ENCODE measurements at regions not wholly inside any gene's neighbourhood (a gene's known extent, or its start where the extent isn't known, plus 50 kb on each side); places are given as distances from the start of the nearest gene placed in this dataset.

DNA sequence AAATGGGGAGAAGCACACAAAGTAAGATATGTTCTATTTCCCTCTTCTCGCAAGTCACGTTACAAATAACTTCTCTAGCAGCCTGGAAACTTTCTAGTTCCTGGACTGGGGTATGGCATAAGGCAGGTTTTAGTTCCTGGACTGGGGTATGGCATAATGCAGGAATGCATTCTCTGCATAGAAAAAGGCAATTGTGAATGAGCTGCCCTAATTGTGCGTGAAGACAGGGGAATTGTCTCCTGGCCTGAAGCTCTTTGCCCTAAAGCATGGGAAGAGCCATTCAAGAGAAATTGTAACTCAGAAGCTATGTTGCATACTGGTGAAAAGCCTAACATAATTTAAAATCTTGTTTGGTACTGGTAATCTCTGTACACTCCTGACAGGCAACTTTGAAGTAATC is 54.3 kb upstream of the CBLB start:
- ATAC-seq (ENCODE audit: low read depth) (no peak), DNase-seq (ENCODE audit: low spot score) (no peak)
- H3K27ac ChIP-seq (ENCODE audit: poor library complexity, severe bottlenecking), result no peak overlapping the region
- H3K27me3 ChIP-seq (ENCODE audit: insufficient read depth, poor library complexity, severe bottlenecking), result no peaks in the 10 kb centered on the region
- H3K4me3 ChIP-seq (ENCODE audit: severe bottlenecking), result no peak overlapping the region
- no peaks in the 10 kb centered on the region for H3K4me1 ChIP-seq (ENCODE audit: insufficient read depth, poor library complexity, severe bottlenecking)
- TF ChIP-seq CTCF (IDR thresholded peaks at IDR 0.05; ENCODE audit: poor library complexity, severe bottlenecking), result no peak
- H3K36me3 ChIP-seq (ENCODE audit: low read depth), result no peaks in the 10 kb centered on the region
- no peaks in the 10 kb centered on the region for H3K9me3 ChIP-seq (ENCODE audit: severe bottlenecking)

GRCh38 chr3:105927741-105928140 is 58.9 kb upstream of the CBLB start:
- H3K9me3 ChIP-seq (ENCODE audit: severe bottlenecking), result no peaks in the 10 kb centered on the region
- H3K36me3 ChIP-seq (ENCODE audit: low read depth), result no peaks in the 10 kb centered on the region
- no peak overlapping the region for H3K27ac ChIP-seq (ENCODE audit: poor library complexity, severe bottlenecking)
- no peak overlapping the region for H3K4me3 ChIP-seq (ENCODE audit: severe bottlenecking)
- ATAC-seq (ENCODE audit: low read depth), result no peak
- no peak for TF ChIP-seq CTCF (IDR thresholded peaks at IDR 0.05; ENCODE audit: poor library complexity, severe bottlenecking)
- H3K4me1 ChIP-seq (ENCODE audit: insufficient read depth, poor library complexity, severe bottlenecking), result no peaks in the 10 kb centered on the region
- no peaks in the 10 kb centered on the region for H3K27me3 ChIP-seq (ENCODE audit: insufficient read depth, poor library complexity, severe bottlenecking)
- no peak for DNase-seq (ENCODE audit: low spot score)

DNA sequence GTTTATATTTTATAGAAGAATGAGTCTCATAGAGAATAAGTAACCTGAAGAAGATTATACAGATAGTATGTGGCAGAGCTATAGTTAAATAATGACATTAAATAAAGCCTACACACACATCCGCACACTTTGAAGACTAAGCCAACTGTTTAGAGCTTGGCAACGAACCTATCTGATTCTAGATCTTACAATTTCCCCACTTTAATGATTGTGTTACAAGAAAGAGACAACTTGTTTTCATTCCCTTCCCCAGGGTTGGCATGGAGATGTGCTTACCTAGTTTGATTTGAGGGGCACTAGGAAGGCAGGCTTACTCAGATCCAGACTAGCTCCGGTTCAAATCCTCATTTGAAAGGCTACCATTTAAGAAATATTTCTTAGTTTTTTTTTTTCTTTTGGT is 61.9 kb upstream of the CBLB start:
- TF ChIP-seq CTCF (IDR thresholded peaks at IDR 0.05; ENCODE audit: poor library complexity, severe bottlenecking), result no peak
- no peak overlapping the region for H3K27ac ChIP-seq (ENCODE audit: poor library complexity, severe bottlenecking)
- no peak for DNase-seq (ENCODE audit: low spot score)

GRCh38 chr3:105931500-105931899 is 62.7 kb upstream of the CBLB start:
- DNase-seq (ENCODE audit: low spot score) (no peak), ATAC-seq (ENCODE audit: low read depth) (no peak)
- no peak overlapping the region for H3K27ac ChIP-seq (ENCODE audit: poor library complexity, severe bottlenecking)
- H3K9me3 ChIP-seq (ENCODE audit: severe bottlenecking), result no peaks in the 10 kb centered on the region
- no peaks in the 10 kb centered on the region for H3K27me3 ChIP-seq (ENCODE audit: insufficient read depth, poor library complexity, severe bottlenecking)
- no peaks in the 10 kb centered on the region for H3K36me3 ChIP-seq (ENCODE audit: low read depth)
- no peak for TF ChIP-seq CTCF (IDR thresholded peaks at IDR 0.05; ENCODE audit: poor library complexity, severe bottlenecking)
- no peak overlapping the region for H3K4me3 ChIP-seq (ENCODE audit: severe bottlenecking)
- H3K4me1 ChIP-seq (ENCODE audit: insufficient read depth, poor library complexity, severe bottlenecking), result no peaks in the 10 kb centered on the region

More for the DNA sequence above, 61.9 kb upstream of the CBLB start:
- Histone ChIP-seq H3K36me3 (ENCODE audit: low read depth) (no peaks in the 10 kb centered on the region), H3K4me3 (ENCODE audit: severe bottlenecking) (no peak overlapping the region), H3K27me3 (ENCODE audit: insufficient read depth, poor library complexity, severe bottlenecking) (no peaks in the 10 kb centered on the region), H3K4me1 (ENCODE audit: insufficient read depth, poor library complexity, severe bottlenecking) (no peaks in the 10 kb centered on the region), H3K9me3 (ENCODE audit: severe bottlenecking) (no peaks in the 10 kb centered on the region)
- ATAC-seq (ENCODE audit: low read depth), result no peak

DNA sequence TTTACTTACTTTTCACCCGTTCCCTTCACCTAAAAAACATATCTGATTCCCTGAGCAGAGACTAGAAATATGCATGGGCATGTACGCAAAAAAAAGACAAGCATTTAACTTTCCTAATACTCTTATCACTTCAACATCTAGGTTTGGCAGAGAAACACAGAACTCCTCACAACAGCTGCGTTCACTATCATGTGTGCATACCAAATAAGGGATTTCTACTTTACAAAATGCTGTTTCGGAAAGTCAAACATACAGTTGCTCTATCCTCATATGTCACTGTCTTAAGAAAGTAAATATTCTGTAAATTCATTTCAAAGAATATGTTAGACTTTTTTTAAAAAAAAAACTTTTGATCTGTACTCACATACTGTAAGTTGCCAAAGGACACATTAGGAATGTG is 65.1 kb upstream of the CBLB start:
- TF ChIP-seq CTCF (IDR thresholded peaks at IDR 0.05; ENCODE audit: poor library complexity, severe bottlenecking), result no peak
- DNase-seq (ENCODE audit: low spot score) (no peak), ATAC-seq (ENCODE audit: low read depth) (no peak)
- H3K4me1 ChIP-seq (ENCODE audit: insufficient read depth, poor library complexity, severe bottlenecking), result no peaks in the 10 kb centered on the region
- no peaks in the 10 kb centered on the region for H3K27me3 ChIP-seq (ENCODE audit: insufficient read depth, poor library complexity, severe bottlenecking)
- no peaks in the 10 kb centered on the region for H3K9me3 ChIP-seq (ENCODE audit: severe bottlenecking)
- no peak overlapping the region for H3K4me3 ChIP-seq (ENCODE audit: severe bottlenecking)
- H3K36me3 ChIP-seq (ENCODE audit: low read depth), result no peaks in the 10 kb centered on the region
- H3K27ac ChIP-seq (ENCODE audit: poor library complexity, severe bottlenecking), result no peak overlapping the region
